ENCODE measurements at regions not wholly inside any gene's neighbourhood (a gene's known extent, or its start where the extent isn't known, plus 50 kb on each side); places are given as distances from the start of the nearest gene placed in this dataset.

- H3K4me1 ChIP-seq (ENCODE audit: control insufficient read depth in 1 of 2, insufficient read depth in 2 of 2, low read depth in 1 of 2, low read length in 1 of 2), result peaks cover 0 to 48% of the 10 kb centered on the region in 2 experiments; a peak in 2 of 4 replicates
- no peaks in the 10 kb centered on the region for H4K20me1 ChIP-seq (ENCODE audit: insufficient read depth)
- CTCF ChIA-PET, result no interaction called here
- no peak overlapping the region for H2AFZ ChIP-seq (ENCODE audit: low read depth)
- H3K9me3 ChIP-seq, result no peaks in the 10 kb centered on the region
- H3K27me3 ChIP-seq (ENCODE audit: insufficient read depth), result no peaks in the 10 kb centered on the region
- H3K27ac ChIP-seq (ENCODE audit: low read depth in 2 of 2, low read length in 1 of 2), result peak overlapping the region; percentile 78 to 100; a peak in 3 of 4 replicates
- peak overlapping the region; percentile 42; the same call in 1 of the 2 replicates for H3K4me2 ChIP-seq
- peaks cover 52% of the 10 kb centered on the region for H3F3A ChIP-seq (replicated peaks; ENCODE audit: insufficient read depth)
- no peak for DNase-seq
- no peak overlapping the region for H3K4me3 ChIP-seq (ENCODE audit: low read depth in 2 of 2, low read length in 1 of 2)
- H3K9ac ChIP-seq, result peak overlapping the region; percentile 82
- 28% methylated on average over 3 of the region's 3 CpGs for WGBS (ENCODE audit: low lambda C conversion rate)
- TF ChIP-seq FOXJ3 (CRISPR knock-in tag; IDR thresholded peaks at IDR 0.05) (no peak), POLR2AphosphoS5 (IDR thresholded peaks at IDR 0.05; ENCODE audit: low read depth, low read length) (peak; percentile 3; the same call in 1 of the 2 replicates)
- H3K36me3 ChIP-seq (replicated peaks in 1 of 2; ENCODE audit: control insufficient read depth in 1 of 2, insufficient read depth in 2 of 2, low read length in 1 of 2), result peaks cover 11 to 54% of the 10 kb centered on the region in 2 experiments
- POLR2A ChIA-PET, result no interaction called here
- peaks cover 73% of the 10 kb centered on the region for H3K79me2 ChIP-seq (ENCODE audit: insufficient read depth)
- no peaks in the 10 kb centered on the region for H3K9me2 ChIP-seq
These were observed 193.7 kb upstream of the HMGA2 start for GRCh38 chr12:65630555-65630954.

DNA sequence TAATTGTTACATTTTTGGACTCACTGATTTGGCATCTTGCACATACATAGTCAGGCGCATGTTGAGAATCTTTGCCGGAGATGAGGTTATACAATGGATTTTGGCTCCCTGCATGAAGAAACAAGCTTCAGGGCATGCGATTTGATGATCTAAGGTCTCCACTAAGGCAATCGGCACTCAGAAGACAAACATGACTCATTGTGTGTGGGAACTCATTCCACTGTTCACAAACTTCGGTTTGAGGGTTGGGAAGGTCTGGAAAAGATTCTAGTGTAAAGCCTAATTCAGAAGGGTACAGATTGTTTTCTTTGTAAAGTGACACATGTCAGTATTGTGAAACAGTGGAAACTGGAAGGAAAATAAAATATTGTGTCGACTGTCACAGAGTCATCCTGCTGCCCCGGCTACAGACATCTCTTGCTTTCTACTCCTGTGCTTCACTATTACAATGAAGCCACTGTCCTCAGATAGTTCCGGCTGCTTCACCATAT lies 192.6 kb upstream of the HMGA2 start:
- ChIA-PET POLR2A (no interaction called here), CTCF (no interaction called here)
- Histone ChIP-seq H3K9ac (peak overlapping the region; percentile 82), H3K4me2 (peak overlapping the region; percentile 61), H3K9me2 (no peaks in the 10 kb centered on the region), H4K20me1 (ENCODE audit: insufficient read depth) (no peaks in the 10 kb centered on the region), H3K27me3 (ENCODE audit: insufficient read depth) (no peaks in the 10 kb centered on the region), H3F3A (replicated peaks; ENCODE audit: insufficient read depth) (peaks cover 63% of the 10 kb centered on the region), H2AFZ (ENCODE audit: low read depth) (no peak overlapping the region), H3K27ac (ENCODE audit: low read depth in 2 of 2, low read length in 1 of 2) (peak overlapping the region; percentile 78 to 100), H3K9me3 (no peaks in the 10 kb centered on the region), H3K4me3 (ENCODE audit: low read depth in 2 of 2, low read length in 1 of 2) (no peak overlapping the region), H3K36me3 (replicated peaks in 1 of 2; ENCODE audit: control insufficient read depth in 1 of 2, insufficient read depth in 2 of 2, low read length in 1 of 2) (peaks cover 11 to 49% of the 10 kb centered on the region in 2 experiments), H3K79me2 (ENCODE audit: insufficient read depth) (peaks cover 73% of the 10 kb centered on the region), H3K4me1 (ENCODE audit: control insufficient read depth in 1 of 2, insufficient read depth in 2 of 2, low read depth in 1 of 2, low read length in 1 of 2) (peaks cover 0 to 57% of the 10 kb centered on the region in 2 experiments; a peak in 2 of 4 replicates)
- no peak for DNase-seq
- 4% methylated on average over 8 of the region's 8 CpGs for WGBS (ENCODE audit: low lambda C conversion rate)
- TF ChIP-seq, protein P1, sequence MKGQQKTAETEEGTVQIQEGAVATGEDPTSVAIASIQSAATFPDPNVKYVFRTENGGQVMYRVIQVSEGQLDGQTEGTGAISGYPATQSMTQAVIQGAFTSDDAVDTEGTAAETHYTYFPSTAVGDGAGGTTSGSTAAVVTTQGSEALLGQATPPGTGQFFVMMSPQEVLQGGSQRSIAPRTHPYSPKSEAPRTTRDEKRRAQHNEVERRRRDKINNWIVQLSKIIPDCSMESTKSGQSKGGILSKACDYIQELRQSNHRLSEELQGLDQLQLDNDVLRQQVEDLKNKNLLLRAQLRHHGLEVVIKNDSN (IDR thresholded peaks at IDR 0.05; ENCODE audit: borderline replicate concordance, low read depth), result no peak
- TF ChIP-seq, protein P2, sequence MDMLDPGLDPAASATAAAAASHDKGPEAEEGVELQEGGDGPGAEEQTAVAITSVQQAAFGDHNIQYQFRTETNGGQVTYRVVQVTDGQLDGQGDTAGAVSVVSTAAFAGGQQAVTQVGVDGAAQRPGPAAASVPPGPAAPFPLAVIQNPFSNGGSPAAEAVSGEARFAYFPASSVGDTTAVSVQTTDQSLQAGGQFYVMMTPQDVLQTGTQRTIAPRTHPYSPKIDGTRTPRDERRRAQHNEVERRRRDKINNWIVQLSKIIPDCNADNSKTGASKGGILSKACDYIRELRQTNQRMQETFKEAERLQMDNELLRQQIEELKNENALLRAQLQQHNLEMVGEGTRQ (IDR thresholded peaks at IDR 0.05; ENCODE audit: borderline replicate concordance, low read depth, low read length), result no peak
- TF ChIP-seq NRF1 (IDR thresholded peaks at IDR 0.05; ENCODE audit: low read depth, low read length) (no peak), PBX3 (IDR thresholded peaks at IDR 0.05) (peak; percentile 81), RAD21 (IDR thresholded peaks at IDR 0.05; ENCODE audit: low read length) (0 out of 2 replicates have a peak, but pooled peaks have one; percentile 2), POLR2AphosphoS5 (IDR thresholded peaks at IDR 0.05; ENCODE audit: low read depth, low read length) (peak; percentile 75), TEAD4 (IDR thresholded peaks at IDR 0.05; ENCODE audit: borderline replicate concordance, insufficient read depth) (peak; percentile 65; the same call in 1 of the 2 replicates), GATA2 (CRISPR knock-in tag; IDR thresholded peaks at IDR 0.05) (no peak), RCOR1 (IDR thresholded peaks at IDR 0.05; ENCODE audit: low read length) (no peak), FOSL2 (IDR thresholded peaks at IDR 0.05; ENCODE audit: borderline replicate concordance, low read depth) (peak; percentile 96), ELF1 (IDR thresholded peaks at IDR 0.05) (no peak), RFX5 (IDR thresholded peaks at IDR 0.05; ENCODE audit: low read length) (no peak), MEF2A (IDR thresholded peaks at IDR 0.05; ENCODE audit: borderline replicate concordance, low read depth) (no peak; the same call in 1 of the 2 replicates), YY1 (IDR thresholded peaks at IDR 0.05; ENCODE audit: low read depth) (no peak), GABPA (IDR thresholded peaks at IDR 0.05; ENCODE audit: low read depth) (0 out of 2 replicates have a peak, but pooled peaks have one; percentile 5), CHD2 (IDR thresholded peaks at IDR 0.05; ENCODE audit: low read length, partially characterized antibody) (no peak), RXRA (IDR thresholded peaks at IDR 0.05; ENCODE audit: borderline replicate concordance, low read depth) (peak; percentile 30; the same call in 1 of the 2 replicates)
- TF ChIP-seq, protein P3, sequence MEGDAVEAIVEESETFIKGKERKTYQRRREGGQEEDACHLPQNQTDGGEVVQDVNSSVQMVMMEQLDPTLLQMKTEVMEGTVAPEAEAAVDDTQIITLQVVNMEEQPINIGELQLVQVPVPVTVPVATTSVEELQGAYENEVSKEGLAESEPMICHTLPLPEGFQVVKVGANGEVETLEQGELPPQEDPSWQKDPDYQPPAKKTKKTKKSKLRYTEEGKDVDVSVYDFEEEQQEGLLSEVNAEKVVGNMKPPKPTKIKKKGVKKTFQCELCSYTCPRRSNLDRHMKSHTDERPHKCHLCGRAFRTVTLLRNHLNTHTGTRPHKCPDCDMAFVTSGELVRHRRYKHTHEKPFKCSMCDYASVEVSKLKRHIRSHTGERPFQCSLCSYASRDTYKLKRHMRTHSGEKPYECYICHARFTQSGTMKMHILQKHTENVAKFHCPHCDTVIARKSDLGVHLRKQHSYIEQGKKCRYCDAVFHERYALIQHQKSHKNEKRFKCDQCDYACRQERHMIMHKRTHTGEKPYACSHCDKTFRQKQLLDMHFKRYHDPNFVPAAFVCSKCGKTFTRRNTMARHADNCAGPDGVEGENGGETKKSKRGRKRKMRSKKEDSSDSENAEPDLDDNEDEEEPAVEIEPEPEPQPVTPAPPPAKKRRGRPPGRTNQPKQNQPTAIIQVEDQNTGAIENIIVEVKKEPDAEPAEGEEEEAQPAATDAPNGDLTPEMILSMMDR (IDR thresholded peaks at IDR 0.05), result no peak
- TF ChIP-seq, protein P4, sequence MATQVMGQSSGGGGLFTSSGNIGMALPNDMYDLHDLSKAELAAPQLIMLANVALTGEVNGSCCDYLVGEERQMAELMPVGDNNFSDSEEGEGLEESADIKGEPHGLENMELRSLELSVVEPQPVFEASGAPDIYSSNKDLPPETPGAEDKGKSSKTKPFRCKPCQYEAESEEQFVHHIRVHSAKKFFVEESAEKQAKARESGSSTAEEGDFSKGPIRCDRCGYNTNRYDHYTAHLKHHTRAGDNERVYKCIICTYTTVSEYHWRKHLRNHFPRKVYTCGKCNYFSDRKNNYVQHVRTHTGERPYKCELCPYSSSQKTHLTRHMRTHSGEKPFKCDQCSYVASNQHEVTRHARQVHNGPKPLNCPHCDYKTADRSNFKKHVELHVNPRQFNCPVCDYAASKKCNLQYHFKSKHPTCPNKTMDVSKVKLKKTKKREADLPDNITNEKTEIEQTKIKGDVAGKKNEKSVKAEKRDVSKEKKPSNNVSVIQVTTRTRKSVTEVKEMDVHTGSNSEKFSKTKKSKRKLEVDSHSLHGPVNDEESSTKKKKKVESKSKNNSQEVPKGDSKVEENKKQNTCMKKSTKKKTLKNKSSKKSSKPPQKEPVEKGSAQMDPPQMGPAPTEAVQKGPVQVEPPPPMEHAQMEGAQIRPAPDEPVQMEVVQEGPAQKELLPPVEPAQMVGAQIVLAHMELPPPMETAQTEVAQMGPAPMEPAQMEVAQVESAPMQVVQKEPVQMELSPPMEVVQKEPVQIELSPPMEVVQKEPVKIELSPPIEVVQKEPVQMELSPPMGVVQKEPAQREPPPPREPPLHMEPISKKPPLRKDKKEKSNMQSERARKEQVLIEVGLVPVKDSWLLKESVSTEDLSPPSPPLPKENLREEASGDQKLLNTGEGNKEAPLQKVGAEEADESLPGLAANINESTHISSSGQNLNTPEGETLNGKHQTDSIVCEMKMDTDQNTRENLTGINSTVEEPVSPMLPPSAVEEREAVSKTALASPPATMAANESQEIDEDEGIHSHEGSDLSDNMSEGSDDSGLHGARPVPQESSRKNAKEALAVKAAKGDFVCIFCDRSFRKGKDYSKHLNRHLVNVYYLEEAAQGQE (IDR thresholded peaks at IDR 0.05; ENCODE audit: low read depth, low read length), result 0 out of 2 replicates have a peak, but pooled peaks have one; percentile 44

Measured in SK-N-SH (cell line).